ENCODE measurements at regions not wholly inside any gene's neighbourhood (a gene's known extent, or its start where the extent isn't known, plus 50 kb on each side); places are given as distances from the start of the nearest gene placed in this dataset.
"Not testable (repeated sequence)": the region's sequence is repeated elsewhere in the genome, so short reads cannot be mapped to it uniquely, and the experiment has no call there.

- not testable (repeated sequence) for TF ChIP-seq CTCF, POLR2A (IDR thresholded peaks at IDR 0.05)
Observed at GRCh38 chrX:46171457-46171856, 373.8 kb downstream of the ZNF674 start.
